SU-DHL-6 (cell line): ENCODE measurements at regions not wholly inside any gene's neighbourhood (a gene's known extent, or its start where the extent isn't known, plus 50 kb on each side); places are given as distances from the start of the nearest gene placed in this dataset.

Source experiments
- H2AFZ ChIP-seq: fragments of 200-600 bp; sonication (generic); 2 replicates; pipeline ENCODE4 v1.6.1; 2014; ENCODE audit warnings: low read depth, mild to moderate bottlenecking, moderate library complexity, mixed read lengths, antibody characterized with exemption, low read length; ENCODE audit not compliant: severe bottlenecking
- H3F3A ChIP-seq: fragments of 200-600 bp; shearing (Covaris generic); 2 replicates; pipeline ENCODE4 v1.6.0; 2016; ENCODE audit warnings: antibody characterized with exemption, mild to moderate bottlenecking; ENCODE audit not compliant: insufficient read depth
- H3K27ac ChIP-seq: fragments of 200-600 bp; sonication (generic); 2 replicates; pipeline ENCODE4 v1.5.1; 2016; ENCODE audit warnings: low read depth, mild to moderate bottlenecking, low read length, moderate library complexity, mixed read lengths
- H3K27me3 ChIP-seq: fragments of 200-600 bp; sonication (generic), shearing (Covaris generic); 2 replicates; pipeline ENCODE4 v1.6.0; 2014; ENCODE audit warnings: mild to moderate bottlenecking, low read length
- H3K36me3 ChIP-seq: fragments of 200-600 bp; sonication (generic); 2 replicates; pipeline ENCODE4 v1.6.1; 2014; ENCODE audit warnings: mild to moderate bottlenecking, low read length, mixed read lengths
- H3K4me2 ChIP-seq: fragments of 300-600, 200-600 bp; shearing (Covaris generic), sonication (generic); 2 replicates; pipeline ENCODE4 v1.6.0; 2014; ENCODE audit warnings: low read length, low read depth, mild to moderate bottlenecking; ENCODE audit not compliant: poor library complexity, severe bottlenecking
- H3K4me3 ChIP-seq: fragments of 200-600 bp; sonication (generic); 2 replicates; pipeline ENCODE4 v1.5.1; 2014; ENCODE audit warnings: antibody characterized with exemption, low read length, mild to moderate bottlenecking, mixed read lengths; ENCODE audit not compliant: insufficient read depth, poor library complexity, severe bottlenecking
- H3K79me2 ChIP-seq: fragments of 200-600 bp; sonication (generic); 2 replicates; pipeline ENCODE4 v1.6.1; 2014; ENCODE audit warnings: mild to moderate bottlenecking, low read length, moderate library complexity; ENCODE audit not compliant: insufficient read depth
- H3K9ac ChIP-seq: fragments of 200-600 bp; sonication (generic); 2 replicates; pipeline ENCODE4 v1.7.0; 2014; ENCODE audit warnings: mild to moderate bottlenecking, low read length
- H3K9me2 ChIP-seq: fragments of 200-600 bp; sonication (generic); replicated peaks from 2 replicates; pipeline ENCODE4 v1.6.1; 2014; ENCODE audit warnings: low read length; ENCODE audit not compliant: insufficient read depth
- H3K9me3 ChIP-seq: fragments of 200-600 bp; sonication (generic); 2 replicates; pipeline ENCODE4 v1.6.1; 2014; ENCODE audit warnings: low read length, mixed read lengths; ENCODE audit not compliant: insufficient read depth
- H4K20me1 ChIP-seq: fragments of 200-600 bp; sonication (generic); 2 replicates; pipeline ENCODE4 v1.6.1; 2014; ENCODE audit warnings: low read depth, mild to moderate bottlenecking, antibody characterized with exemption, low read length, moderate library complexity, mixed read lengths
- EZH2phosphoT487 ChIP-seq: fragments of 200-600 bp; sonication (generic), shearing (Covaris generic); conservative IDR thresholded peaks from 2 replicates; pipeline ENCODE4 v1.6.1; 2018; ENCODE audit warnings: mild to moderate bottlenecking, antibody characterized with exemption, low read length, moderate library complexity, mixed read lengths
- TF ChIP-seq, protein P1 (sequence below): fragments of 200-600 bp; sonication (generic); IDR thresholded peaks from one replicate; pipeline ENCODE4 v1.5.1; 2017; ENCODE audit warnings: antibody characterized with exemption, mild to moderate bottlenecking, low read length, moderate library complexity; ENCODE audit not compliant: insufficient read depth, poor library complexity, severe bottlenecking

DNA sequence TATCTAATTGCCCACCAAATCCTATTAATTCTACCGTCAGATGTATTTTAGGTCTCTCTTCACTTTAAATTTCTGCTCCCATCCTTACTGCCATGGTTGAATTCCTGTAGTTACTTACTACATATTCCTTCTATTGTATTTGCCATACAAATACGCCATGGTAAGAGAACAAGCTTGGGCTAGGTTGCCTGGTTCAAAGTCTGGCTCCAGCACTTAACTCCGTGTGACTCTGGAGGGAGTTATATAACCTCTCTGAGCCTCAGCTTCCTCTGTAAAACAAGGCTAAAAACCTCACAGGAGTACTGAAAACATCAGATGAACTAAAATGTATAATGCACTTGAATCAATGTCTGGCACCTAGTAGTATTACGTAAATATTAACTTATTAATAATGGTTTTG lies 260.3 kb upstream of the RPS6KA3 start:
- Histone ChIP-seq H3K27ac (no peak overlapping the region), H3K4me2 (no peak overlapping the region), H3K9me3 (no peaks in the 10 kb centered on the region), H3K36me3 (no peaks in the 10 kb centered on the region), H3K79me2 (no peaks in the 10 kb centered on the region), H3K9me2 (no peaks in the 10 kb centered on the region), H4K20me1 (no peaks in the 10 kb centered on the region), H2AFZ (no peak overlapping the region), H3K4me3 (no peak overlapping the region), H3K27me3 (no peaks in the 10 kb centered on the region), H3K9ac (no peak overlapping the region), H3F3A (no peaks in the 10 kb centered on the region)
- TF ChIP-seq, protein P1, sequence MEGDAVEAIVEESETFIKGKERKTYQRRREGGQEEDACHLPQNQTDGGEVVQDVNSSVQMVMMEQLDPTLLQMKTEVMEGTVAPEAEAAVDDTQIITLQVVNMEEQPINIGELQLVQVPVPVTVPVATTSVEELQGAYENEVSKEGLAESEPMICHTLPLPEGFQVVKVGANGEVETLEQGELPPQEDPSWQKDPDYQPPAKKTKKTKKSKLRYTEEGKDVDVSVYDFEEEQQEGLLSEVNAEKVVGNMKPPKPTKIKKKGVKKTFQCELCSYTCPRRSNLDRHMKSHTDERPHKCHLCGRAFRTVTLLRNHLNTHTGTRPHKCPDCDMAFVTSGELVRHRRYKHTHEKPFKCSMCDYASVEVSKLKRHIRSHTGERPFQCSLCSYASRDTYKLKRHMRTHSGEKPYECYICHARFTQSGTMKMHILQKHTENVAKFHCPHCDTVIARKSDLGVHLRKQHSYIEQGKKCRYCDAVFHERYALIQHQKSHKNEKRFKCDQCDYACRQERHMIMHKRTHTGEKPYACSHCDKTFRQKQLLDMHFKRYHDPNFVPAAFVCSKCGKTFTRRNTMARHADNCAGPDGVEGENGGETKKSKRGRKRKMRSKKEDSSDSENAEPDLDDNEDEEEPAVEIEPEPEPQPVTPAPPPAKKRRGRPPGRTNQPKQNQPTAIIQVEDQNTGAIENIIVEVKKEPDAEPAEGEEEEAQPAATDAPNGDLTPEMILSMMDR: no peak
- TF ChIP-seq EZH2phosphoT487: no peak

DNA sequence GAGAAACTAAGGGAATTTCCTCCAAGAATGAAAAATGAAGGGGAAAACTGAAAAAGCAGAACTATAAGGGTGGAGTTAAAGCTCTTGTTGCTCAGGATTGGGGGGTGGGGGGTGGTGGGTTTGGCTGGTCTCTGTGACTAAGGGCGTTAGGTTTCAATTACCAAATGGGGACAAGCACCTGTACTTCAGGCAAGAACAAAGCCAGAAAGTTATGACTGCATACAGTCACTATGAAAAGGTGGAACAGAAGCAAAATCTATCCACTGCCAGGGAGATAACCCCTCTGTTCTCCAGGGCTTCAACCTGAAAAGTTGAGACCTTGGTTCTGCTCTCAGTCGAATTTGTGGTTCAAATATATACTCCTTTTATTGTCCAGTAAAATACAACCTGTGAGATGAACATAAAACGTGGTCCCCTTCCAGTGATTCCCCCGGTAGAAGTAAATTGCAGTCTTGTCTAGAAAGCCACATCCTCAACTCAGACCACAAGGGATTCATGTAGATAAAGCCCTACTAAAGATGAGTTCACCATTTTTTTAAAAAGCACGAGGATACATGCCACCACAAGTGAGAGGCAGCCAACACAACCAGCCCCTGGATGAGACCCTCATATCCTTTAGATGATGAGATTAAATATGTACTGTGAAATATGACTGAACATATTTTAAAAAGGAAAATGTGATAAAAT lies 257.1 kb upstream of the RPS6KA3 start:
- H4K20me1 ChIP-seq: no peaks in the 10 kb centered on the region
- H3K27me3 ChIP-seq: no peaks in the 10 kb centered on the region
- H2AFZ ChIP-seq: no peak overlapping the region
- no peak for TF ChIP-seq EZH2phosphoT487
- TF ChIP-seq, protein P1: no peak
- no peaks in the 10 kb centered on the region for H3K79me2 ChIP-seq
- H3K27ac ChIP-seq: no peak overlapping the region
- no peaks in the 10 kb centered on the region for H3K9me2 ChIP-seq
- no peak overlapping the region for H3K4me2 ChIP-seq
- H3K4me3 ChIP-seq: no peak overlapping the region
- no peak overlapping the region for H3K9ac ChIP-seq
- H3K9me3 ChIP-seq: no peaks in the 10 kb centered on the region
- H3F3A ChIP-seq: no peaks in the 10 kb centered on the region
- H3K36me3 ChIP-seq: no peaks in the 10 kb centered on the region

DNA sequence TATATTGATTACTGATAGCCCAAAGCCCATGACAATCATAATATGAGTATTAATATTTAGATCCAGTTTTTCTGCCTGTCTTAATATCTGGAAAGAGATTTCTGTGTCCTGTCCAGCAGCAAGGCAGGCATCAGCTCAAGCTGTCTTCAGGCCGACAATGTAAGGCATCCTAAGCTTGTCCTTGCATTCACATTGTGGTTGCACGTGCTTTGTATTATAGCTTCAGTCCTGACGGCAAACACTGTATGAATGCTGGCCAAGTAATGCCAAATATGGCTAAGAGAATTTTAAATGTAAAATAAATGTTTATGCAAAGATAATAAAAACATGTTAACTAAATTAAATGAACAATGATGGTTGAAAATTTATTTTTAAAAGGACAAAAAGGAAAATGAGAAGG lies 255.7 kb upstream of the RPS6KA3 start:
- Histone ChIP-seq H3F3A (no peaks in the 10 kb centered on the region), H2AFZ (no peak overlapping the region), H3K4me3 (no peak overlapping the region), H3K27me3 (no peaks in the 10 kb centered on the region), H3K9ac (no peak overlapping the region), H3K36me3 (no peaks in the 10 kb centered on the region), H3K9me2 (no peaks in the 10 kb centered on the region), H3K27ac (no peak overlapping the region), H3K9me3 (no peaks in the 10 kb centered on the region), H3K79me2 (no peaks in the 10 kb centered on the region), H3K4me2 (no peak overlapping the region), H4K20me1 (no peaks in the 10 kb centered on the region)
- TF ChIP-seq EZH2phosphoT487: no peak
- TF ChIP-seq, protein P1: no peak
